CD4-positive, alpha-beta T cell treated with Interleukin-6 for 4 hours (primary cell): ENCODE measurements at regions not wholly inside any gene's neighbourhood (a gene's known extent, or its start where the extent isn't known, plus 50 kb on each side); places are given as distances from the start of the nearest gene placed in this dataset.
A peak's percentile ranks its signal among the peaks of the same experiment; 100 is the strongest.
"Not testable (repeated sequence)": the region's sequence is repeated elsewhere in the genome, so short reads cannot be mapped to it uniquely, and the experiment has no call there.

Source experiments
- DNase-seq: peaks from one replicate; pipeline ENCODE4 v3.0.0-alpha.2; 2020; ENCODE audit warnings: mixed read lengths

- no peak for DNase-seq
Measured at GRCh38 chr2:144675331-144675730, 155.4 kb upstream of the ZEB2 start.

- DNase-seq = no peak
Measured at GRCh38 chr2:144674071-144674470, 154.2 kb upstream of the ZEB2 start.

- DNase-seq = no peak
Measured at GRCh38 chr2:144673456-144673855, 153.5 kb upstream of the ZEB2 start.

GRCh38 chr2:144671695-144672455 lies 152.0 kb upstream of the ZEB2 start:
- DNase-seq = no peak

GRCh38 chr2:144670738-144671137 lies 150.8 kb upstream of the ZEB2 start:
- no peak for DNase-seq

GRCh38 chr2:144670080-144670479 lies 150.2 kb upstream of the ZEB2 start:
- DNase-seq = no peak

GRCh38 chr2:144669196-144669987 lies 149.5 kb upstream of the ZEB2 start:
- no peak for DNase-seq

- DNase-seq = no peak
Measured at GRCh38 chr2:144668493-144669110, 148.7 kb upstream of the ZEB2 start.

GRCh38 chr2:144666032-144666431 lies 146.1 kb upstream of the ZEB2 start:
- DNase-seq = no peak

GRCh38 chr2:144663207-144663606 lies 143.3 kb upstream of the ZEB2 start:
- DNase-seq = no peak

- DNase-seq = no peak
Measured at GRCh38 chr2:144660518-144661316, 140.8 kb upstream of the ZEB2 start.

GRCh38 chr2:144659731-144660275 lies 139.9 kb upstream of the ZEB2 start:
- peak; percentile 23 for DNase-seq

GRCh38 chr2:144654523-144654922 lies 134.6 kb upstream of the ZEB2 start:
- DNase-seq = no peak

- DNase-seq = no peak
Measured at GRCh38 chr2:144650907-144651306, 131.0 kb upstream of the ZEB2 start.

GRCh38 chr2:144648837-144649465 lies 129.0 kb upstream of the ZEB2 start:
- DNase-seq = no peak

- no peak for DNase-seq
Measured at GRCh38 chr2:144645083-144645778, 125.3 kb upstream of the ZEB2 start.

- no peak for DNase-seq
Measured at GRCh38 chr2:144644549-144644948, 124.6 kb upstream of the ZEB2 start.

GRCh38 chr2:144643537-144644336 lies 123.8 kb upstream of the ZEB2 start:
- no peak for DNase-seq

- DNase-seq = no peak
Measured at GRCh38 chr2:144642856-144643255, 122.9 kb upstream of the ZEB2 start.

GRCh38 chr2:144642131-144642530 lies 122.2 kb upstream of the ZEB2 start:
- DNase-seq = no peak

- DNase-seq = not testable (repeated sequence)
Measured at GRCh38 chr2:144638250-144638649, 118.3 kb upstream of the ZEB2 start.
